ENCODE measurements at regions not wholly inside any gene's neighbourhood (a gene's known extent, or its start where the extent isn't known, plus 50 kb on each side); places are given as distances from the start of the nearest gene placed in this dataset.

DNA sequence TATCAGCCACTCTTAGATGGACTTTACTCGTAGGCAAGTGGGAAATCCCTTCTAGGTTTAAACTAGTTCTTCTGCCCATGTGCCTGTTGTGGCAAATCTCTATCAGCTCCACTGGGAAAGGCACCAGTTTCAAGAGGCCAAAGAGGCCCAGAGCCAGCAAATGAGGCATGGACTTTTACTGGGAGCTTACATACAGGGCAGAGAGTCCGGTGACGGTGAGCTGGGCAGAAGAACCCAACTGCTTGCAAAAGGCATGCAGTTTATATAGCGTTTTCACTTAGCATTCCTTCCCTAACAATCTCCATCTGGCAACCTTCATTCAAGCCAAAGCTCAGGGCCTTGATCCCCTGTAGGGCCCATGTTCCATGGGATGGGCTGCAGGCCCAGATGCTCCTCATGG lies 93.0 kb upstream of the C3orf80 start:
- no peak for DNase-seq

DNA sequence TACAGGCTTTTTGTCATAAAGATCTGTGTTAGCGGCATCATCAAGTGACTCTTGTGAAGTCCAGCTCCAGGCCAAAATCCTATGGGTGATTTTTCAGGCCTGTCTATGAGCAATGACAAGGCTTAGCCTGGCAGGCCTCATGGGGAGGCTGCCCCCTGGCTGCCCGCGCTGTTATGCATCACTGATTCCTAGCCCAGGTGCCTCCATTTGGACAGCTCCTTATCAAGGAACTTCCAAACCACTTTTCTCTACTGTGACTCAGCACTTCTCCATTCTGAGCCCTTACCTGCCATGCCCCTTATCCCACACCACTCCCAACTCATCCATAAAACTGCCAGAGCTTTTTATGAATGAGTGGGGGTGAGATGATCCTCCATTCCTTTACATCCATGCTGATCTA lies 91.5 kb upstream of the C3orf80 start:
- no peak for DNase-seq

DNA sequence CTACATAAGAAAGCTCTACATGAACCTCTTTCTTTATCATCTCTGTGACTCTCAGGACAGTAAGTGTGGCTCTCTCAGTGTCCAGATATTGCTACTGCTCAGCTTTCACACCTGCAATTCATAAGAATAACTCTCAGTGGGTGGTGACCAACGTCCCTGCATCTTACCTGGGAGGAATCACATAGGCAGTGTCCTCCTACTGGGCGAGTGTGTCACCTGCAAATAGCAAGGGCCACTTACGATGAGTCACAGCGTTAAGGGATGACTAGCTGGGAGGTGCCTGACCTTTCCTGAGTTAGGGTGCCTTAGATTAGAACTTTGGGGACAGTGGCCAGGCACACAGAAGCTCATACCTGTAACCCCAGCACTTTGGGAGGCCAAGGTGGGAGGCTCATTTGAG lies 90.8 kb upstream of the C3orf80 start:
- DNase-seq, result no peak

DNA sequence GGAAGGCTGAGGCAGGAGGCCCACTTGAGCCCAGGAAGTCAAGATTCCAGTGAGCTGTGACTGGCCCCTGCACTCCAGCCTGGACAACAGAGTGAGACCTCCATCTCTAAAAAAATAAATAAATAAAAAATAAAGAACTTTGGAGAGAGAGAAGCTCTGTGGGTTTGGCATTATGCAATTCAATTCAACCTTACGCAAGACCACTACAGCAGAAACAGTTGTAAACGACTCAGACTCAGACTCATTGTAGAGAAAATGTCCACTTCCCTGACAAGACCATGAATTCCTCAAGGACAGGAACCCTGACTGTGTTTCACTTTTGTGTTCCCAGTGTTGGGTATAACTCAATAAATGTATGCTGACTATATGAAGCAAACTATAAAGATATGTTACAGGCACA lies 90.3 kb upstream of the C3orf80 start:
- no peak for DNase-seq

DNA sequence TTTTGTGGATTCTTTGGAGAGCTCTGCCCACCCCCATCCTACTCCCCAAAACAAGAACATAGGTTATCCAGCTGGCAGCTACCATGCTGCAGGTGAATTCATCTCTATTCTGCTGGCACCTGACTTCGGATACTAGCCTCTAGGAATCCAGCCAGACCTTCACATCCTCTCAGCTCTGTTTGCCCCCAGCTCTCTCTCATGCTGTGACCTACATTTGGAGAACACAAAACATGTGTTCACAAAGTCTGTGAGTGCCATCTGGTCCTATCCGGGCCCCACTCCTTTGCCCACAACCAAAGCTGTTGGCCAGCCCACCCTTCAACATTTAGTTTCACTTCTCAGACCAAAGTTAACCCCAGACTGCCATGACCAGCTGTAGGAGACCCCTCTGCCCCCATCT lies 89.4 kb upstream of the C3orf80 start:
- no peak for DNase-seq

DNA sequence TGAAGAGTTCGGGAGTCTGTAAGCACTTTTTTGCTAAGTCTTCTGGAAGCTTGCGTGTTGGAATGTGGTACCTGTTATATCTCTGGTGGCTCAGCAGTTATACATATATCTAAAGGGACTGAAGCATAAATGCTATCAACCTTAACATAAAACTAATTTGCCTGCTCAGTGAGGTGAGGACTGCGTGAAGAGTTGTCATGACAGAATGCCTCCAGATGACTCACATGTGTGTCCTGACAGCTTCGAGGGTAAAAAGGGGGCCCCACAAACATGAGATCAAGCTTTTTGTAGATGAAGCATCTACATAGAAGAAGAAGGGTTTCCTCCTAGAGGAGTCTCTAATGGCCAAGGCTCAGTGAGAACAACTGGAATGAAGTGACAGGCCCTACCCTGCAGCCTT lies 88.8 kb upstream of the C3orf80 start:
- DNase-seq, result no peak

DNA sequence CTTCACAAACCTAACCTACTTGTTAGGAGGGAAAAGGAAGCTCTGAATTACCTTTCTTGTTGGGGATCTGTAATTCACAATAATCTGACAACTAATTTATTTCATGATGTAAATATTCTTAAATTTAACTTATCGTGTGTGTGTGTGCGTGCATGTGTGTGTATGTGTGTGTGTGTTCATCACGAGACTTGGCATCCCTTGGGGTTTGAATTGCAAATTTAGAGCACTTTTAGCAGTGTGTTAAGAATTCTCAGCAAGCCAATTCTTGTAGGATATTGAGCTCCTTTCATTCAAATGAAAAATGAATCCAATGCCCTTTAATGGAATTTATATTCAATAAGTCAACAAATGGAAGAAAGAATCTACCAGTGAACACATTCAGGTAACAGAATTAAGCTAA lies 85.9 kb upstream of the C3orf80 start:
- no peak for DNase-seq

DNA sequence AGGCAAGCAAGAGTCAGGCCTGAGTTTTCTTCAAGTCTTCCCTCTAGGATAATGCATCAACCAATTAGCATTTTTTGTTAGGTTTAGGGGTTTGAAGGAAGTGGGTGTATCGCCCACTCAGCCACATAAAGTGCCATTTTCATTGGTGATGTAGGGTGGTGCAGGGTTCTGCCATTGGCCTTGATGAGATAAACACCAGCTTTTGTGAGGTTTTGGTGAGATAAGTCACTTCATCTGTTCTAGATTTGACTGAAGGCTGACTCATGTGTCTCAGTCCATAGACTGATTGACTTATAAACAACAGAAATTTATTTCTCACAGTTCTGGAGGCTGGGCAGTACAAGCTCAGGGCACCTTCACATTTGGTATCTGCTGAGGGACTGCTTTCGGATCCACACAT lies 84.5 kb upstream of the C3orf80 start:
- no peak for DNase-seq

DNA sequence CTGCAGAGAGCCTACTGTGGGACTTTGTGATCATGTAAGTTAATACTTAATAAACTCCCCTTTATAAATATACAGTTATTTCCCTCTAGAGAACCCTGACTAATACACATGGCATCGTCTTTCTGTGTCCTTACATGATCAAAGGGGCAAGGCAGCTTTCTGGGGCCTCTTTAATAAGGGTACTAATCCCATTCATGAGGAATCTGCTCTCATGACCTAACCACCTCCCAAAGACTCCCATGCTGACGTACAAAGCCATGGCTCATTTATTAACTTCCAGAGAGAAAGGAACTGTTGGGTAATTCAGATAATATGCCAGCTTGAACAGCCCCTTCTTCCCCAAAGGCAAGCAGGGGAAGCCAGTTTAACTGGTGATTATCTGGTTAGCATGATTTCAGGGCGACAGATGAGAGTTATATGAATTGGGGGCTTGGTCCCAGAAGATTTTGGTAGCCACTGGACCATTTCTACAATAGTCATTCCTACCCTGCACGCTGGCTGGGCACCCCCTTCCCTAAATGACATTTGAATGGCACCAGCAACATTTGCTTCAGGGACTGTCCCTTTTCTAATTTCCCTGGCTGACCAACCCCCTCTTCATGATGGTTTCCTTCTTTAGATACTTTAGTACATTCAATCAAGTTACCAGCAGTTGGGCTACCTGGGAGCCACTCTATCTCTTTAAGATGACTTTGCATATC lies 83.6 kb upstream of the C3orf80 start:
- no peak for DNase-seq

DNA sequence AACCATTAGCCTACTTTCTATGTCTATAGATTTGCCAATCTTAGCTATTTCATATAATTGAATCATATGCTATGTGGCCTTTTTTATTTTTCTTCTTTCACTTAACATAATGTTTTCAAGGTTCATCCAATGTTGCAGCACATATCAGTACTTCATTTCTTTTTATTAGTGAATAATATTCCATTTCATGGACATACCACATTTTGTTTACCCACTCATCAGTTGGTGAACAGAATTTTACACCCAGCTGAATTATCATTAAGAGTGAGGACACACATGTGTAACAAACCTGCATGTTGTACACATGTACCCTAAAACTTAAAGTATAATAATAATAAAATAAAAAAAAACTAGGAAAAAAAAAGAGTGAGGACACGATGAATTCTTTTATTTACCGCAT lies 81.7 kb upstream of the C3orf80 start:
- no peak for DNase-seq

DNA sequence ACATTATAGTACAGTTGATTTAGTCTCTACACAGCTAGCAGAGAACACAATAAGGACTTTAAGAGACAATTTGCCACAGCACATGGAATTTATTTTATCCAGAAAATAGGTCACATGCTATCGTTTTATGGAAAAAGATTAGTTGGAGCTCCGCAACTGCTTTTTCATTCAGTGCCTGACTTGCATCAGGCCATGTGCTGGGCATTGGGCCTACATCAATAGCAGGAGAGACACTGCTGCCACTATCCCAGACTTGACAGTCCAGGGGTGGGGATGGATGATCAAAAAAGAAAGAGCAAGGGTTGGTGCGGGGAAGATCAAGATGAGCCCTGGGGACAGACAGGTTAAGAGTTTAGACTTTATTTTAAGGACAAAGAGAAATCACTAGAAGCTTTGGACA lies 75.2 kb upstream of the C3orf80 start:
- DNase-seq, result no peak

DNA sequence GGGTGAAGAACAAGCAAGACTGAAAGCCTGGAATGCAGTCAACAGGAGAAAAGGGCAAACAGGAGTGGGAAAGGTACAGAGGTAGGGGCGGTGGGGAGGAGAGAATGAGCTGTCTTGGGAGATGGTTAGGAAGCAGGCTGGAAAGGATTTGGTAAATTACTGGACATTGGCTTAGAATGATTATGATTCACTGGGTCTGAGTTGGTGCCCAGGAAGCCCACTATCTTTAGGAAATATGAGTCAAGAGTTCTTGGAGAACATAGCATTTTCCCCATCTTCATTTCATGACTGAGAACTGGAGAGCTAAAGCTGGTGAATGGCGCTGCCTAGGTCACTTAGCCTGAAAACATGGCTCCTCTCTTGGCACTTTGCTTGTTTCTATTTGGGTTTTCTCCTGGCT lies 74.7 kb upstream of the C3orf80 start:
- no peak for DNase-seq

DNA sequence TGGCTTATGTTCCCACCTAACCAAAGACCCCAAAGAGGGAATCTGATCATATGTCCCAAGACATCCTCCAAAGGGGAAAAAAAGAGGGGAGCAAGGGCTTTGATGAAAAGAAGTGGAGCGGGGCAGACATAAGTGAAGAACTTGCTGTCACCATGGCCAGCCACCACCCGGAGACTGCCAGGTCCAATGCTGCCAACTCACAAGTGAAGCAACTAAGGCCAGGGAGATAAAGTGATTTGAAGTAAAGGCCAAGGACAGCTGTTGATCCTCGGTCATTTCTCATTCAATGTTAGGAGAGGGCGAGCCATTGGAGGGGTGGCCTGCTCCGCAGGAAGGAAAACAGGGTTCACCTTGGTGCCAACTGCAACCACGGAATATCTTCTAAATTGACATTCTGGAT lies 72.6 kb upstream of the C3orf80 start:
- no peak for DNase-seq

DNA sequence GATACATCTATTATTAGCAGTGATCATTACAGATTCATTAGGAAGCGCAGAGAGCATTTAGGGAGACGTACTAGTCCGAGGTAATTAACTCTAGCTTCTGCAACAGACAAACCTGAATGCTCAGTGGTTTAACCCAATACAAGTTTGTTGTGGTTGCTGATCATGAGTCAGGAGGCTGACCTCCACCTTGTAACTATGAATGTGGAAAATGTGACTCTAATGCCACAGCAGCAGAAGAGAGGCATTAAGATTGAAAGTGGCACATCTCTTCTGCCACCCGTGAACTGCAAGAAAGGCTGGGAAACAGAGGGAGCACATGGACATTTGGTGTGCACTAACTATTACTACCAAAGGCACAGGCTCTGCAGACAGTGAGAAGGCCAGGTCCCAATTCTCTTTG lies 71.2 kb upstream of the C3orf80 start:
- DNase-seq, result no peak

DNA sequence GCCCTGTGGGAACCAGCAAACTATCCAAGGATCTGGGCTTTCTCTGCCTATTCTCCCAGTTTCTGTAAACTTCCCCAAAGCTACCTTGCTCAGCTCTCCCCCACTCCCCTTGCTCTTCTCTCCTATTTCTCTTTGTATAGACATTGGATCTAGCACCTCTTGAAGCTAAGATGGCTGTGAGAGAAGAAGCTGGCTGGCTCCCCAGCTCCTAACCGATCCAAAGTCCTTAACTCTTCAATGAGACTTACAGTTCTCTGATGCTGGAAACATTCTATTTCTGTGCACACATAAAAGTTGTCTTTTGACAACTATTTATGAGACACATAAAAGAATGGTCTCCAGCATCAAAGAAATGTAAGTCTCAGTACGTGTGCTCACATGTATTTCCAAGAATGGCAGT lies 70.6 kb upstream of the C3orf80 start:
- DNase-seq, result no peak

DNA sequence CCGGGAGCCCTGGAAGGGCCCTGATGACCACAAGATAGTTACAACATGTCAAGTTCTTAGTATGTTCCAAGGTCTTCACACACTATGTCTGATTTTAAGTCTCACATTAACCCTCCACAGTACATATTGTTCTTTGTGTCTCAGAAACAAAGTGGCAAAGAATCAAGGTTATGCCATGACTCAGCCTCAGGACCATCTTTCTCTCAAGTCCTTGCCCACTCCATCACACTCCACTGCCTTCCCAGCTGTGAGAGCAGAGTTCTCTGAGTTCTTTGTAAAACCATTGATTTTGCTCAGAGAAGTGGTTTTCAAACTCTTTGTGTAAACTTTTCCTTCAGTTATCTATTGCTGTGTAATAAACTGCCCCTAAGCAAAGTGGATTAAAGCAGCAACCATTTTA lies 67.9 kb upstream of the C3orf80 start:
- no peak for DNase-seq

DNA sequence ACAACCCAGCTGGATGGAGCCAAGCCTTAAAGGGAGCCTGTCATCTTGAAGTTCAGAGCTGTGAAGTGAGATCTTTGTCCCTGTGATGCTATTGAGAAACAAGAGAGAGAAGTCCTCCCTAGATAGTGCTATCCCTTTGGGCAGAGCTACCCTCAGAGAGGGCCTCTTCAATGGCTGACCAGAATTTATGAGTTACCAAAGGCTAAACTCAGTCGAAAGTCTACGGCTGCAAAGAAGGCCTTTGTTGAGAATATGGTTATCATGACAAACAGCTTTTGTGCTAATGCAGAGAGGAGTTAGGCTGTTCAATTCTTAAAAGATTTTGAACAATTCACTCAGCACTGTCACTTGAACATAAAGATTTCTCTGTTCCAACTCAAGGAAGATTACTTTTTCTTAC lies 65.9 kb upstream of the C3orf80 start:
- DNase-seq, result no peak

DNA sequence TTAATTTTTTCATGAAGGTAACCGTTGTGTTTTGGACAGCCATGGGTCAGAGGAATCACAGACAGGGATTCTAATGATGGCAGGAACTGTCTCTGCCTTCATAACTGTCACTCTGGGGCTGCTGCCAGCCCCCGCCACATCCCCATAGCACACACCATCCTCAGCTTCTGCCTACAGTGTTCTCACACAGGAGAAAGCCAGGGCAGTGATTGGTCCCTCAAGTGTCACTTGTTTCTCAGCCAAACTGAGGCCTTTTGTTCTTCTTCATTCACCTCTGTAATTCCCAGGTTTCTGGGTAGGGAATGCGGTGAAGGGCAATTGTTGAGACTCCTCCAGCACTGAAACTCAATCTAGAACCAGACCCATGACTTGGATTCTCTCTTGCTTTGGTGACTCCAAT lies 65.4 kb upstream of the C3orf80 start:
- no peak for DNase-seq

DNA sequence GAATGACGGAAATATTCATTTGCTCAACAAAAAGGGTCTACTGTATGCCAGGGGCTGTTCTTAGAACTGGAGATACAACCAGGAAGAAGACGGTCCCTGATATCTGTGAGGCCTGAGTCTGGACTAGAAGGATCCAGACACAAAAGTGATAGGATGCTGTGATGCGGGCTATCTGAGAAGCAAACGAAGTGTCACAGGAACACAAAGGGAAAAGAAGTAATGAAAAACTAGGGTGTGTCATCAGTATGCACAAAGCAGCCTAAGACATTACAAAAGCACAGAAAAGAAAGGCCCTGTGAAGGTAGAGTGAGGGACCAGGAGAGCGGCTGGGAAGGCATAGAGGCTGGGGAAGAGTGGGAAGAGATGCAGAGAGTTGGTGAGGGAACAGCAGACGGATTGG lies 63.3 kb upstream of the C3orf80 start:
- no peak for DNase-seq

DNA sequence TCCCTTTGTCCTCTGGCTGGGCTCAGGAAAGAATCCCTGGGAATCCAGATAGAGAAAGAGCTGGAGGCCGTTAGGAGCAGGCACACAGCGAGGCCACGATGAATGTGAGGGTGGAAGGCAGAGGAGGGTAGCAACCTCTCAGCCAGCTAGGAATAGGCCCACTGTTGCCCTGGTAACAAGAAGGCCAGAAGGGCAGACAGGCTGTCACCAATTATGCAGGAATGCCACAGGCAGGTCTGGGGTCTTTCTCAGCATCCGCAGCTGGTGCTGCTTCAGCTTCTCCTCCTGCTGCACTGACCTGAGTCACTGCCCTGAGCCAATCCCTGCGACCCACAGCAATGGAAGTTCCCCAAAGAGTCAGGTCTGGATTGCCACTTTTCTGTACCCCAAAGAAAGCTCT lies 62.8 kb upstream of the C3orf80 start:
- DNase-seq, result no peak

DNA sequence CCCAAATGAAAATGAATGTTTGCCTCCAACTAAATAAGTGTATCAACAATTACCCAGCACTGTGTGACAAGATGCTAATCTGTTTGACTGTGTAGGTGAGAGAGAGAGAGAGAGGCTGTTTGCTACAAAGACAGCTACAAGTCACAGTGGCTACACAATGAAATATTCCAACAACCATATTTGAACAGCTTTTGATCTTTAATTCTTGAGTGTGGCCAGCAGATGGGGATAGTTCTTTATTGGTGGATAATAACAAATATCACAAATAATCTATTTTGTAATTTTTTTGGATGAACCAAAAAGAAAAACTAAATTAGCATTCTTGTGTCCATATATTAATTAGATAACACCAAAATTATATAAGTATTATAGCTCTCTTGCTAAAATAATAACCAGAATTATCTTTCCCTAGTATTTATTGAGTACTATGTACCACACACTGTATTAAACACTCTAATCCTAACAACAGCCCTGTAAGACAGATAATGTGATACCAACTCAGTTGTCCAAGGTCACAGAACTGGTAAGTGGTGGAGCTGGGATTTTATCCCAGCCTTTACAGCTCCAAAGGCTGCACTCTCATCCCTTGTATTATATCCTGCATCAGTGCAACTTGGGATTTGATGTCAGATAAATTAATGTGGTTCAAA lies 61.9 kb upstream of the C3orf80 start:
- no peak for DNase-seq

DNA sequence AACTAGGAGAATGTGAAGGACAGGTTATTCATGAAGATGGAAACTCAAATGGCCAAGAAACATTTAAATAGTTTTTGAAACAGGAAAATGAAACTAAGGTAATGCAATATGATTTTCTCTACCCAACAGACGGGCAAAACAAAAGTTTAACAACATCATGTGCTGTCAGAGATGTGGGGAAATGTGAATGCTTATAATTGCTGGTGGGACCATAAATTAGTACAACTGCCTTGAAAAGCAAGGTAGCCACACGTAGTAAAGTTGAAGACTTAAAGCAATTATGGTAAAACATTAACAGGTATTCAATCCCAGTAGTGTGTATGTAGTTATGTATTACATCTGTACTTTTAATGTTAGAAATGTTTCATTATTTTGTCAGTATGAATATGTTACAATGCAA lies 57.0 kb upstream of the C3orf80 start:
- DNase-seq, result no peak

DNA sequence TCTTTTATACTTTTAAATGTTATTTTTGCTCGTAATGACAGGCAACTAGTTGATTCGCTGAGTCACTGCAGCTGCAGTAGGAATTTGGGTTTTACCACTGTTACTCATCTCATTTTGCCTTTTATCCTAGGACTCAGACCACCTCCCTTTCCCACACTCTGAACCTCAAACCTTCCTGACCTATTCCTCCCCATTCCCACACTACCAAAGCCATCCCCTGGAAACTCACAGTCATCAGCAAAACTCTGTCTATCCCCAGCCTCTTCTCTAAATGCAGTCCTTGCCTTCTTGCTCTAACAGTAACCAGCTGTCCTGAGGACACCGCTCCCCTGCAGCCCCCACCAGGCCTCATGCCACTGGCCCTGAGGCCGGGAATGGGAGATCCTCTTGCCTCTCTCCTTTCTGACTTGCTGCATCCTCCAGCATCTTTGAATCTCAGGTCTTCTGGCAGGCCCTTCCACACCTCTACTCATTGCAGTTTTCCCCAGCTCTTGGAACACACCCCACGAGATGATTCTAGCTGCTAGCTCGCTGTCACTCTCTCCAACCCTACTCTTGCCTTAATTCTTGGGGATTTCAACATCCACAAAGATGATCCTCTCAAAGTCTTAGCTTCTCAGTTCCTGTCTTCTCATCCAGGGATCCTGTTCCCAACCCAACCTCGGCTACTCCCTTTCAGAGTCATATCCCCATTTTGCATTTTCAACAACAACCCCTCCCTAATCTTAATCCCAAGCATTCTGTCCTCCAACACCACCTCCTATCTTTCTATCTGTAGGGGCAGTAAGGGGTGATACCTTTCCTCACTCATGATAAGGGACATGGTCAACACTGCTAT lies 55.9 kb upstream of the C3orf80 start:
- DNase-seq, result no peak

All from T-helper 1 cell (primary cell).